DOHH2 (cell line): ENCODE measurements at regions not wholly inside any gene's neighbourhood (a gene's known extent, or its start where the extent isn't known, plus 50 kb on each side); places are given as distances from the start of the nearest gene placed in this dataset.

Source experiments
- H3F3A ChIP-seq: fragments of 200-600 bp; sonication (generic), shearing (Covaris generic); 2 replicates; pipeline ENCODE4 v1.6.0; 2016; ENCODE audit warnings: antibody characterized with exemption, mild to moderate bottlenecking; ENCODE audit not compliant: control insufficient read depth, insufficient read depth
- H3K27ac ChIP-seq: fragments of 200-600 bp; sonication (generic); 2 replicates; pipeline ENCODE4 v1.5.1; 2014; ENCODE audit warnings: low read depth, mild to moderate bottlenecking, low read length, moderate library complexity
- H3K27me3 ChIP-seq: fragments of 200-600 bp; sonication (generic); 2 replicates; pipeline ENCODE4 v1.6.1; 2014; ENCODE audit warnings: mild to moderate bottlenecking, low read length, mixed read lengths; ENCODE audit not compliant: control insufficient read depth
- H3K36me3 ChIP-seq: fragments of 200-600 bp; sonication (generic); 2 replicates; pipeline ENCODE4 v1.6.1; 2014; ENCODE audit warnings: mild to moderate bottlenecking, low read length, moderate library complexity, mixed read lengths; ENCODE audit not compliant: control insufficient read depth
- H3K4me1 ChIP-seq: fragments of 200-600 bp; sonication (generic); 2 replicates; pipeline ENCODE4 v1.6.1; 2014; ENCODE audit warnings: mild to moderate bottlenecking, low read length, mixed read lengths; ENCODE audit not compliant: control insufficient read depth
- H3K4me2 ChIP-seq: fragments of 200-600 bp; sonication (generic); 2 replicates; pipeline ENCODE4 v1.6.0; 2014; ENCODE audit warnings: mild to moderate bottlenecking, low read length, moderate library complexity
- H3K4me3 ChIP-seq: fragments of 200-600 bp; sonication (generic); 2 replicates; pipeline ENCODE4 v1.5.1; 2014; ENCODE audit warnings: mild to moderate bottlenecking, low read length, mixed read lengths
- H3K79me2 ChIP-seq: fragments of 200-600 bp; sonication (generic); 2 replicates; pipeline ENCODE4 v1.6.1; 2014; ENCODE audit warnings: mild to moderate bottlenecking, low read length, mixed read lengths; ENCODE audit not compliant: control insufficient read depth
- H3K9me2 ChIP-seq: fragments of 200-600 bp; sonication (generic); replicated peaks from 2 replicates; pipeline ENCODE4 v1.6.1; 2014; ENCODE audit warnings: mild to moderate bottlenecking, low read length, mixed read lengths; ENCODE audit not compliant: control insufficient read depth
- H3K9me3 ChIP-seq: fragments of 200-600 bp; sonication (generic); 2 replicates; pipeline ENCODE4 v1.6.1; 2014; ENCODE audit warnings: antibody characterized with exemption, low read length, mixed read lengths; ENCODE audit not compliant: control insufficient read depth, insufficient read depth
- H4K20me1 ChIP-seq: fragments of 200-600 bp; sonication (generic); 2 replicates; pipeline ENCODE4 v1.6.0; 2014; ENCODE audit warnings: low read depth, mild to moderate bottlenecking, antibody characterized with exemption, low read length, moderate library complexity; ENCODE audit not compliant: control insufficient read depth, insufficient read depth
- CTCF ChIP-seq: fragments of 200-600 bp; sonication (generic); IDR thresholded peaks from one replicate; pipeline ENCODE4 v1.5.1; 2014; ENCODE audit warnings: antibody characterized with exemption, mild to moderate bottlenecking, low read depth, low read length; ENCODE audit not compliant: poor library complexity, severe bottlenecking
- EZH2phosphoT487 ChIP-seq: fragments of 200-600 bp; sonication (generic); IDR thresholded peaks from 2 replicates; pipeline ENCODE4 v1.6.1; 2017; ENCODE audit warnings: borderline replicate concordance, mild to moderate bottlenecking, antibody characterized with exemption, low read length, moderate library complexity, mixed read lengths

GRCh38 chr6:79824202-79824601 is 123.2 kb downstream of the ELOVL4 start:
- H3F3A ChIP-seq = no peaks in the 10 kb centered on the region
- H3K4me2 ChIP-seq = no peak overlapping the region
- no peak for TF ChIP-seq EZH2phosphoT487
- TF ChIP-seq CTCF = no peak
- H3K4me3 ChIP-seq = no peak overlapping the region
- H3K27me3 ChIP-seq = no peaks in the 10 kb centered on the region
- H3K27ac ChIP-seq = no peak overlapping the region
- no peaks in the 10 kb centered on the region for H3K9me2 ChIP-seq
- H3K4me1 ChIP-seq = no peaks in the 10 kb centered on the region
- no peaks in the 10 kb centered on the region for H3K36me3 ChIP-seq
- no peaks in the 10 kb centered on the region for H3K79me2 ChIP-seq
- H3K9me3 ChIP-seq = no peaks in the 10 kb centered on the region
- no peaks in the 10 kb centered on the region for H4K20me1 ChIP-seq

GRCh38 chr6:79821859-79822258 is 125.5 kb downstream of the ELOVL4 start:
- no peaks in the 10 kb centered on the region for H3K9me2 ChIP-seq
- TF ChIP-seq CTCF (no peak), EZH2phosphoT487 (no peak)

DNA sequence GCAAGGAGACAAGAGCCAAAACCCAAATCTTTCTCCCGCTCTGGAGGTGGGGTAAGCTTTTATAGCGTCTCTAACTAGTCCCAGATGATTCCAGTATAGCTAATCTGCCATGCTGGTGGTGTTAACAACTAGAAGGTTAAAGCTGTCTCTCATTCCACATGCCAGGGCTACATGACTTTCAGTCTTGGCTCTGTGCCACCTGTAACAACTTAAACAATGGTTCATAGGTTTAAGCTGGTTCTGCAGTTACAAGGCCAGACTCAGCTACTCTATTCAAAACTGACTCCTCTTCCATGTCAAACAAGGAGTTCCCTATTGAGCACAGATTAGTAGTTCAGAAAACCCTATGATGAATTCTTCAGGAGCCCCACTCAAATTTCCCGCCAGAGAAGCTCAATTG is 128.9 kb downstream of the ELOVL4 start:
- TF ChIP-seq EZH2phosphoT487 (no peak), CTCF (no peak)
- H3K4me2 ChIP-seq = no peak overlapping the region
- H3K4me1 ChIP-seq = no peaks in the 10 kb centered on the region
- no peaks in the 10 kb centered on the region for H3K36me3 ChIP-seq
- H3K9me3 ChIP-seq = no peaks in the 10 kb centered on the region
- H3K27ac ChIP-seq = no peak overlapping the region
- H3F3A ChIP-seq = no peaks in the 10 kb centered on the region
- no peak overlapping the region for H3K4me3 ChIP-seq
- H3K9me2 ChIP-seq = no peaks in the 10 kb centered on the region
- no peaks in the 10 kb centered on the region for H4K20me1 ChIP-seq
- no peaks in the 10 kb centered on the region for H3K79me2 ChIP-seq
- no peaks in the 10 kb centered on the region for H3K27me3 ChIP-seq

More at GRCh38 chr6:79821859-79822258, 125.5 kb downstream of the ELOVL4 start:
- Histone ChIP-seq H3K9me3 (no peaks in the 10 kb centered on the region), H3K36me3 (no peaks in the 10 kb centered on the region), H3K4me3 (no peak overlapping the region), H3K27ac (no peak overlapping the region), H3K4me1 (no peaks in the 10 kb centered on the region), H4K20me1 (no peaks in the 10 kb centered on the region), H3K4me2 (no peak overlapping the region), H3F3A (no peaks in the 10 kb centered on the region), H3K27me3 (no peaks in the 10 kb centered on the region), H3K79me2 (no peaks in the 10 kb centered on the region)

GRCh38 chr6:79814940-79815339 is 132.4 kb downstream of the ELOVL4 start:
- no peaks in the 10 kb centered on the region for H3K79me2 ChIP-seq
- no peaks in the 10 kb centered on the region for H4K20me1 ChIP-seq
- no peaks in the 10 kb centered on the region for H3K27me3 ChIP-seq
- H3F3A ChIP-seq = no peaks in the 10 kb centered on the region
- no peak overlapping the region for H3K4me2 ChIP-seq
- no peak for TF ChIP-seq EZH2phosphoT487
- no peak for TF ChIP-seq CTCF
- H3K9me3 ChIP-seq = no peaks in the 10 kb centered on the region
- no peak overlapping the region for H3K27ac ChIP-seq
- no peak overlapping the region for H3K4me3 ChIP-seq
- no peaks in the 10 kb centered on the region for H3K36me3 ChIP-seq
- no peaks in the 10 kb centered on the region for H3K4me1 ChIP-seq
- no peaks in the 10 kb centered on the region for H3K9me2 ChIP-seq
